ENCODE measurements at regions not wholly inside any gene's neighbourhood (a gene's known extent, or its start where the extent isn't known, plus 50 kb on each side); places are given as distances from the start of the nearest gene placed in this dataset.

DNA sequence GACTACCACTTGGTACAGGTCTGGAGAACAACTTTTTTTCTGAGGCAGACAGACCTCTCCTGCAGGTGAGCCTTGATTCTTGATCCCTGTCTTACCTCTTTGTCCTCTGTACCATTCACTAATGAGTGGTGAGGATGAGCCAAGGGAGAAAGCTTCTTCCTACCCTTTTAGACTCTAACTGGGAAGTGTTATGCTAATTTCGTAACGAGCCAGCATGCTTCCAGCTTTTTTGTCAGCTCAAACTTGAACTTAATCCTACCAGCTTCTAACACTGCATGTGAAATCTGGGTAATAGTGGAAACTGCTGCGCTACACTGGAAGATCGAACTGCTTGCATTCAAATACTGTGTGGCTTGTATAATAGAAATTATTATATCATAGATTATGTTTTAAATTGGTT is 87.0 kb downstream of the NEUROD6 start:
- Histone ChIP-seq H3K4me1 (no peaks in the 10 kb centered on the region), H3K27me3 (no peaks in the 10 kb centered on the region), H3K4me3 (no peak overlapping the region), H3K36me3 (no peaks in the 10 kb centered on the region), H3K27ac (no peak overlapping the region), H3K9me3 (no peaks in the 10 kb centered on the region)
- TF ChIP-seq POLR2A (IDR thresholded peaks at IDR 0.05) (no peak), CTCF (IDR thresholded peaks at IDR 0.05) (no peak)
- 58% methylated on average over 3 of the region's 4 CpGs for WGBS (ENCODE audit: insufficient coverage, low coverage, low lambda C conversion rate, missing lambda C conversion rate)
- intact Hi-C loops (cut with DNase I): no loop called here
- ATAC-seq (no peak), DNase-seq (no peak)

GRCh38 chr7:31251441-31251840 is 89.1 kb downstream of the NEUROD6 start:
- intact Hi-C loops (cut with DNase I): no loop called here
- H3K4me3 ChIP-seq: no peak overlapping the region
- DNase-seq (no peak), ATAC-seq (no peak)
- no peak overlapping the region for H3K27ac ChIP-seq
- H3K27me3 ChIP-seq: no peaks in the 10 kb centered on the region
- no peaks in the 10 kb centered on the region for H3K36me3 ChIP-seq
- WGBS (ENCODE audit: insufficient coverage, low coverage, low lambda C conversion rate, missing lambda C conversion rate): 57% methylated on average over 8 of the region's 8 CpGs
- H3K4me1 ChIP-seq: no peaks in the 10 kb centered on the region
- no peaks in the 10 kb centered on the region for H3K9me3 ChIP-seq
- no peak for TF ChIP-seq POLR2A (IDR thresholded peaks at IDR 0.05)
- no peak for TF ChIP-seq CTCF (IDR thresholded peaks at IDR 0.05)

DNA sequence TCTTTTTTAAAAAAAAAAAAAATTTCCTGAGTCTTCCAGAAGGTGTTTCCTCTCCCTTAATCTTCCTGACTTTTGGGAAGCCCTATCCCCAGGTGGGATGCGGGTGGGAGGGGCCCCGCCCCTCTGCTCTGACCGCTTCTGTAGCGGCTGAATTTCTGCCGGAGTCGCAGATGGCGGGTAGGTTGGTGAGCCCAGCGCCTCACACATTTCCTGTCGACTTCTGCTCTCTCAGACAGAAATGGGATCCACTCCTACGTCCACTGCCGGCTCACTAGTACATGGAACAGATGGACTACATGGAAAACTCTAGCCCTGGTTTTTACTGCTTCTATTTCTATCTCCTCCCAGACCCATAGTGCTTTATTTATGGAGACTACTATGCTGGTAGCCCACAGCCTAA is 90.9 kb downstream of the NEUROD6 start:
- no peak overlapping the region for H3K4me3 ChIP-seq
- no peaks in the 10 kb centered on the region for H3K27me3 ChIP-seq
- intact Hi-C loops (cut with DNase I): no loop called here
- no peaks in the 10 kb centered on the region for H3K36me3 ChIP-seq
- ATAC-seq (no peak), DNase-seq (no peak)
- H3K27ac ChIP-seq: no peak overlapping the region
- no peaks in the 10 kb centered on the region for H3K4me1 ChIP-seq
- TF ChIP-seq POLR2A (IDR thresholded peaks at IDR 0.05): no peak
- TF ChIP-seq CTCF (IDR thresholded peaks at IDR 0.05): no peak
- WGBS (ENCODE audit: insufficient coverage, low coverage, low lambda C conversion rate, missing lambda C conversion rate): 31% methylated on average over 11 of the region's 11 CpGs
- H3K9me3 ChIP-seq: no peaks in the 10 kb centered on the region

DNA sequence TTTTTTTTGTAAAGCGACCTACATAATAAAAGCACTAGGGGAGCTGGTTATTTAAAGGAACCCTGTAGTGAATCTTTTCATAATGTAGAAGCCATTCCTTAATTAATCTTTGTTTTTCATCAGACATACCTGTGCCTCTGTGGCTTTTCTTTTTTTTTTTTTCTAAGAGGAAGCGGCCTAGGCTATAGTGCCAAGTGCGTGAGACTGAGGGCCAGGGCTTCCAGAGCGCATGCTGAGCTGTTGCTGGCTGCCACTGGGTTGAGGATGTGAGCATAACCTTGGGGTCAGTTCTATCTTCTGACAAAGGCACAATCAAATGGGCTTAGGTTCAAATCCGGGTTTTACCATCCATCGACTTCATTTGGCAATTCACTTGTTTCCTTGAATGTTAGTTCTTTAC is 103.7 kb downstream of the NEUROD6 start:
- H3K4me1 ChIP-seq: no peaks in the 10 kb centered on the region
- 76% methylated on average over 6 of the region's 6 CpGs for WGBS (ENCODE audit: insufficient coverage, low coverage, low lambda C conversion rate, missing lambda C conversion rate)
- no peak overlapping the region for H3K4me3 ChIP-seq
- ATAC-seq: no peak
- intact Hi-C loops (cut with DNase I): no loop called here
- no peak for DNase-seq
- H3K27ac ChIP-seq: no peak overlapping the region
- H3K27me3 ChIP-seq: no peaks in the 10 kb centered on the region
- H3K9me3 ChIP-seq: no peaks in the 10 kb centered on the region
- TF ChIP-seq CTCF (IDR thresholded peaks at IDR 0.05) (no peak), POLR2A (IDR thresholded peaks at IDR 0.05) (no peak)
- H3K36me3 ChIP-seq: no peaks in the 10 kb centered on the region

All from right lobe of liver (tissue), 6 donors.